GM18517 (cell line): ENCODE measurements at regions not wholly inside any gene's neighbourhood (a gene's known extent, or its start where the extent isn't known, plus 50 kb on each side); places are given as distances from the start of the nearest gene placed in this dataset.
"Not testable (repeated sequence)": the region's sequence is repeated elsewhere in the genome, so short reads cannot be mapped to it uniquely, and the experiment has no call there.

Experiments
- ATAC-seq: cut with Tn5 transposase; IDR thresholded peaks from one replicate; pipeline ENCODE4 v1.9.1; 2021; ENCODE audit warnings: mild to moderate bottlenecking, moderate library complexity; ENCODE audit not compliant: unreplicated experiment

GRCh38 chrX:44785652-44786051 lies 58.2 kb upstream of the DUSP21 start:
- ATAC-seq, result no peak

- ATAC-seq, result no peak
Observed at GRCh38 chrX:44784241-44784640, 59.6 kb upstream of the DUSP21 start.

- ATAC-seq, result no peak
Observed at GRCh38 chrX:44778254-44778653, 65.6 kb upstream of the DUSP21 start.

DNA sequence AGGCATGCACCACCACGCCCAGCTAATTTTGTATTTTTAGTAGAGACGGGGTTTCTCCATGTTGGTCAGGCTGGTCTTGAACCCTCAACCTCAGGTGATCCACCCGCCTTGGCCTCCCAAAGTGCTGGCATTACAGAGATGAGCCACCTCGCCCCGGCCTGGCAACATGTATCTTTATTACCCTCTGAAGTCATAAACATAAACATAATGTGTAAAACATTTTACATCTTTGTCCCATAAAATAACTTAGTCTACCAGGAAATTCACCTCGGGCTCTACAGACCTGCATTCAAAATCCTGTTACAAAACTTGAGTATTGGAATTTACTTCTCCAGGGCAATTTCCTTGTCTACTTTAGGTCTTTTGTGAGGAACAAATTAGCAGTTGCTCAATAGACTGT lies 68.1 kb upstream of the DUSP21 start:
- no peak for ATAC-seq

DNA sequence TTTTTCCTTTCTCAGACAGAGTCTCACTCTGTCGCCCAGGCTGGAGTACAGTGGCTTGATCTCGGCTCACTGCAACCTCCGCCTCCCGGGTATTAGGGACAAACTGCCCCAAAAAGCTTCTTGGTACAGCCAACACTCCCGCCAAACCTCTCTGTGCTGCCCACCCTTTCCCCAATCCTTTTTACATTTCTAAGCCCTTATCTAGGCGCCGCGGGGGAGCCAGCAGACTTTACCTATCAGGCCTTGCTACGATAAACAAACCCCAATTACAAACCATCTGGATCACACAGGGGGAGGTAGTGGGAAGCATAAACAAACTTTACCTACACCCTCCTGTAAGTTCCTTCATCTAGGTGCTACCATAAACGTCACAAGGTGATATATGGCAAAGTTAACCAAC lies 69.8 kb upstream of the DUSP21 start:
- not testable (repeated sequence) for ATAC-seq

GRCh38 chrX:44770121-44770520 lies 73.7 kb upstream of the DUSP21 start:
- ATAC-seq, result no peak

DNA sequence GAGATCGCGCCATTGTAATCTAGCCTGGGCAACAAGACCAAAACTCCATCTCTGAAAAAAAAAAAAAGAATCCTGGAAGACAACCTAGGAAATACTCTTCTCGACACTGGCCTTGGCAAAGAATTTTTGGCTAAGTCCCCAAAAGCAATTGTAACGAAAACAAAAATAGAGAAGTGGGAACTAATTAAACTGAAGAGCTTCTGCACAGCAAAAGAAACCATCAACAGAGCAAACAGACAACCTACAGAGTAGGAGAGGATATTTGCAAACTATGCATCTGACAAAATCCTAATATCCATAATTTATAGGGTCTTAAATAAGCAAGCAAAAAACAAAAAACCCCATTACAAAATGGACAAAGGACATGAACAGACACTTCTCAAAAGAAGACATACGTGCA lies 76.5 kb upstream of the DUSP21 start:
- ATAC-seq, result no peak

DNA sequence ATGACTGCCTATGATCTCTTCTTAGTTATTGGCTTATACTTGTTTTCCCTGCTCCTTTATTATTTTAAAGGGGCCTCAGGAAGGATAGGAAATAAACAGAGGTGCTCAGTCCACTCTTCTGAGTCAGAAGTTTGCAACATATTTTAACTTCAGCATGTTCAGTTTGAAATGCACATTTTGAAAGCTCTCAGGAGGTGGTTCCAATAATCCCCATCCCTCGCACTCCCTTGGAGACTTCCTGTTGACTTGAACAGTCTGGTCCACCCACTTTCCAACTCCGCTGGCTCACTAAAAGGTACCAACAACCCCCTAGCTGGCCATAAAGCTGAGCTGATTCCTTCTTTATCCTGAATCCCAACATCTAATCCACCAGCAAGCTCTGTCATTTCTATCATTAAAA lies 78.3 kb upstream of the DUSP21 start:
- no peak for ATAC-seq

DNA sequence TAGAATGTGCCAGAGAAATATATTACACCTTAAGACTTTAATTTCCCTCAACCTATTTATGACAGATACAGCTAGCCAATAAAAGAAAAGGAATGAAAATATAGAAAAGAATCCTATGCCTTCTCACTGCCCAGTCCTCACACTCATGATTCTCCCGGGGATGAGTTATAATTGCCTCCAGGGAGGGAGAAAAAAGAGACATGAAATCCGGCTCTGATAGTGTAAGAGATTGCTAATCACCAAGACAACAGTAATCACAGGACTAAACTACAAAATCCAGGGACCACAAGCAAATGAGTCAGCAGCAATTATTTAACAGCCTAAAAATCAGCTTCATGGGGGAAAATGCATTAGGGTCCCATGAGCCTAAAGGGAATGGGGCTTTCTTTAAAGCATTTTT lies 95.9 kb upstream of the DUSP21 start:
- no peak for ATAC-seq

DNA sequence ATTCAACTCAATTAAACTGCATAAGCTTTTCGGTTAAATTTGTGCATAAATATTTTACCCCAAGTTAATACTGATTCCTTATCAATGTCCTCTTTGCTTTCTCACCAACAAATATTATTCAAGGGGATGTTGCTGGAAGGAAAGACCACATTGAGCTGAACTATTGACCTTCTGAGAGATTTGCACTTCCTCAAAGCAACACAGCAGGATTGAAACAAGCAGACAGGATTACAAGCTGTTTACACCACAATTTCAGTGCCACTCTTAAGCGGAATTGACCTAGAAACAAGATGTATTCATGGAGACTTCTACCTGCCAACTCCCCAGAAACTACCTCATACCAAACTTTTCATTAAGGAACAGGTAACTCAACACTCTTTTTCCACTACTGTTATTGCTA lies 96.5 kb upstream of the DUSP21 start:
- no peak for ATAC-seq

DNA sequence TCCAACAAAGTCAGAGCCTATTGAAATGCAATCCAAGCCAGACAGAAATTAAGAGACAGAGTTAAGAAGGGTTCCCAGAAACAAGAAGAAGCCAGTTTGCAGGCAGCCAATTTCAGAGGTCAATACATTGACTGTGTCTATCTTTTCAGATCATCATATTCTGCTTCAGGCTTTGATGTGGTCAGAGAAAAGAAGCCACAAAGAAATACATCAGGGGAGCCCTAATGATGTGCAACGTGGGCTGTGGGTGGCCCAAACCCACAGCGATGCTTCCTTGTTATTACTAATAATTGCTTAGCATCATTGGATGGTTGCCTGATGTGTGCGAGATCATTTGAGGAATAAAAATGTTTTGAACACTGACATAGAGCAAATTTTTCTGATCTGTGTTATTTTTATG lies 99.0 kb upstream of the DUSP21 start:
- ATAC-seq, result no peak

GRCh38 chrX:44742480-44743155 lies 101.2 kb upstream of the DUSP21 start:
- ATAC-seq, result no peak

DNA sequence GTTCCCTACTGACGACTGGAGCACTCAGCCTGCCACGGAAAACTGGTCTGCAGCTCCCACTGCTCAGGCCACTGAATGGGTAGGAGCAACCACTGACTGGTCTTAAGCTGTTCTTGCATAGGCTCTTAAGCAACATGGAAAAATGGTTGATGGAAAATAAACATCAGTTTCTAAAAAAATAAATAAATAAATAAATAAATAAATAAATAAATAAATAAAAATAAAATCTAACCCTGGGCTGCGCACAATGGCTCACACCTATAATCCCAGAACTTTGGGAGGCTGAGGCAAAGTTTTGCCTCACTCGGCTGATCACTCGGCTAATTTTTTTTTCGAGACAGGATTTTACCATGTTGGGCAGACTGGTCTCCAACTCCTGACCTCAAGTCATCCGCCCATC lies 102.0 kb upstream of the DUSP21 start:
- not testable (repeated sequence) for ATAC-seq

DNA sequence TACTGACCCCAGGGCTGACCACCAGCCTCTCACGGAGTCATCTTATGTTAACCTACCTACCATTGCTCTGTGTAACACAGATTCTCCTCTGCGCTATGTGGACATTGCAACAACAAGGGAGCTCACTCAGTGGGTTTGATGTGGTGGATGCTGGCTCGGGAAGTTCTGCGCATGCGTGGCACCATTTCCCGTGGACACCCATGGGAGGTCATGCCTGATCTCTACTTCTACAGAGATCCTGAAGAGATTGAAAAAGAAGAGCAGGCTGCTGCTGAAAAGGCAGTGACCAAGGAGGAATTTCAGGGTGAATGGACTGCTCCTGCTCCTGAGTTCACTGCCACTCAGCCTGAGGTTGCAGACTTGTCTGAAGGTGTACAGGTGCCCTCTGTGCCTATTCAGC lies 102.4 kb upstream of the DUSP21 start:
- not testable (repeated sequence) for ATAC-seq

DNA sequence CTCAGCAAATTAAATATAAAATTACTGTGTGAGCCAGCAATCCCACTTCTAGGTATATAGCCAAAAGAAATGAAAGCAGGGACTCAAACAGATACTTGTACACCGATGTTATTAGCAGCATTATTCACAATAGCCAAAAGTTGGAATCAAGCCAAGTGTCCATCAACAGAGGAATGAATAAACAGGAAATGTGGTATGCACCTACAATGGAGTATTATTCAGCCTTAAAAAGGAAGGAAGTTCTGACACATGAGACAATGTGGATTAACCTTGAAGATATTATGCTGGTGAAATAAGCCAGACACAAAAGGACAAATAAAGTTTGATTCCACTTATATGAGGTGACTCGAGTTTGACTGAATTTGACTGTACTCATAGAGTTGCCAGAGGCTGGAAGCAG lies 108.3 kb upstream of the DUSP21 start:
- ATAC-seq, result no peak

DNA sequence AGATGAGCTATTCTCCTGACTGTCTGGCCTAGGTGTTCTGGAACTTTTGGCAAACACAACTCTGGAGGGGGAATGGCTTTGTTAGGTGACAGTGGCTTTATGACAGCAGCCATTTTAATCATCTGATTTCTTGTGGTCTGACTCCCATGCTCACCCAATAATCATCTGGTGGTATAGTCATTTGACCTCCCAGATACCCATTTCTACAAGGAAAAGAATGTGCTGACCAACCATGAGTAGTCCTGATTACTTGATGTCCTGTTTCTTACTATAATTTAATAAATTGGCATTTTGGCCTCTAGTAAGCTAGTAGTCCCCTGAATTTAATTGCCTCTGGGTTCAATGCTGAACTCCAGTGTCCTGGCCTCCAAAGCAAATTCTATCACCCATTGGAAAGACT lies 109.9 kb upstream of the DUSP21 start:
- ATAC-seq, result no peak

GRCh38 chrX:44731160-44731559 lies 112.7 kb upstream of the DUSP21 start:
- no peak for ATAC-seq

DNA sequence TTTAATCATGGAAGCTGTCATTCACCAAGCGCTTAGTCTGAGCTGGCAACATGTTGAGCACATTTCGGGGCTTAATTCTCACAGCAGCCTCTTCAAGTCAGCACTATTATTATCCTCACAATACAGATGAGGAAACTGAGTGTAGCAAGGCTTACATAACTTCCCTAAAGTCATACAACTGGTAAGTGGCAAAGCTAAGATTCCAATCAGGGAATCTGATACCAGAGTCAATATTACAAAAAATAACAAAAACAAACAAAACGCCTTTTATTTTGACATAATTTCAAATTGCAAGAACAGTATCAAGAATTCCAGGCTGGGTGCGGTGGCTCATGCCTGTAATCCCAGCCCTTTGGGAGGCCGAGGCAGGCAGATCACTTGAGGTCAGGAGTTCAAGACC lies 120.4 kb upstream of the DUSP21 start:
- ATAC-seq, result no peak

GRCh38 chrX:44708470-44708869 lies 135.4 kb upstream of the DUSP21 start:
- ATAC-seq, result no peak

- no peak for ATAC-seq
Observed at GRCh38 chrX:44705817-44706551, 137.8 kb upstream of the DUSP21 start.

DNA sequence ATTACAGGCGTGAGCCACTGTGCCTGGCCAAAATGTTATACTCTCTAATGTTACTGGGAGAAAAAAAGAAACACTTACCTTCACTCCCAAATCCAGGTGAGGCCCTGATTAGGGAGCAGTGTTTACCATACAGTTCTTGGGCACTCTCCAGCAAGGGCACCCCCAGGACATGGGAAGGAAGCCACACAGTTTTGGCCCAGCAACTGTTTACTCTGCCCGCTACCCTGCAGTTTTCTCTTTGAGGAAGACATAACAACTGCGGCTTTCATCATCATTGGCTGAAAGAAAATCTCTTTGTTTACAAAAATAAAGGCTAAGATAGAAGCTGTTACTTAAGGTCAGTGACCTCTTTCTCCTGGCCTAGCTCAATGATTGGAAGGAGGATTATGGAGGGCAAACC lies 145.5 kb upstream of the DUSP21 start:
- no peak for ATAC-seq

GRCh38 chrX:44693255-44693654 lies 150.6 kb upstream of the DUSP21 start:
- ATAC-seq, result no peak

DNA sequence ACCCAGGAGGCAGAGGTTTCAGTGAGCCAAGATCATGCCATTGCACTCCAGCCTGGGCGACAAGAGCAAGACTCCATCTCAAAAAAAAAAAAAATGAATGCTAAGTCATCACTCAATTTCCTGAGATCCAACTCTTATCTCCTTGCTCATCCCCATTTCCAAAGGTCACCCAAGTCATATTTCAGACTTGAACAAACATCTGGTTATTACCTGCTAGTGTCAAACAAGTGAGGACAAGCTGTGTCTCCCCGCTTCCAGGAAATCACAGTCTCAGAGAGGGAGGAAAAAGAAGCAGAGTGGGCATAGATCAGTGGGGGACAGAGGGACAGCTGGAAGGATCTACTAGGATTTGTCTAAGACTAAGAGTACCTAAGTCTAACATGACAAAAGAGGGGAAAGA lies 147.5 kb upstream of the FUNDC1 start:
- ATAC-seq, result no peak
